ENCODE measurements at regions not wholly inside any gene's neighbourhood (a gene's known extent, or its start where the extent isn't known, plus 50 kb on each side); places are given as distances from the start of the nearest gene placed in this dataset.

- no peak for TF ChIP-seq CTCF (IDR thresholded peaks at IDR 0.05)
- no peak for TF ChIP-seq POLR2A (IDR thresholded peaks at IDR 0.05)
Measured at GRCh38 chr14:86597279-86597678, 1067.3 kb downstream of the FLRT2 start.

Data from body of pancreas (tissue), 4 donors.